Activated CD8-positive, alpha-beta T cell treated with anti-CD3 and anti-CD28 coated beads, Interleukin-2, amount 10 ng/mL, durations not matched to agents 7 days and 5 days (primary cell): ENCODE measurements at regions not wholly inside any gene's neighbourhood (a gene's known extent, or its start where the extent isn't known, plus 50 kb on each side); places are given as distances from the start of the nearest gene placed in this dataset.

ENCODE experiments used
- ATAC-seq: fragments of 150-1000 bp; cut with Tn5 transposase; one replicate; pipeline ENCODE4 v1.10.0; 2021; ENCODE audit warnings: moderate library complexity
- CTCF ChIA-PET: fragments of 350-600 bp; sonication (Branson Sonifier 250); formaldehyde crosslinking; loops from one replicate; lab custom pipeline; 2021; ENCODE audit warnings: antibody characterized with exemption; lab: Charles Lee
- POLR2A ChIA-PET: fragments of 350-600 bp; sonication (Branson Sonifier 250); formaldehyde crosslinking; loops from one replicate; lab custom pipeline; 2021; ENCODE audit warnings: antibody characterized with exemption; lab: Charles Lee
- DNase-seq: peaks from one replicate; pipeline ENCODE4 v3.0.0-alpha.2; 2020
- H3K27ac Mint-ChIP-seq: one replicate; pipeline ENCODE4 v1.8.0; 2021; ENCODE audit warnings: mild to moderate bottlenecking, mixed read lengths
- H3K27me3 Mint-ChIP-seq: one replicate; pipeline ENCODE4 v1.8.0; 2021; ENCODE audit warnings: low read depth, mixed read lengths
- H3K36me3 Mint-ChIP-seq: one replicate; pipeline ENCODE4 v1.8.0; 2021; ENCODE audit warnings: low read depth, mixed read lengths
- H3K4me1 Mint-ChIP-seq: one replicate; pipeline ENCODE4 v1.8.0; 2021; ENCODE audit warnings: low read depth, mixed read lengths
- H3K4me3 Mint-ChIP-seq: one replicate; pipeline ENCODE4 v1.8.0; 2021; ENCODE audit warnings: mild to moderate bottlenecking, mixed read lengths
- H3K9me3 Mint-ChIP-seq: one replicate; pipeline ENCODE4 v1.8.0; 2022; ENCODE audit warnings: mixed read lengths; ENCODE audit not compliant: insufficient read depth

- H3K27ac Mint-ChIP-seq = no peak overlapping the region
- ATAC-seq (no peak), DNase-seq (no peak)
- CTCF ChIA-PET = no interaction called here
- H3K9me3 Mint-ChIP-seq = no peaks in the 10 kb centered on the region
- POLR2A ChIA-PET = no interaction called here
- H3K27me3 Mint-ChIP-seq = no peaks in the 10 kb centered on the region
- no peaks in the 10 kb centered on the region for H3K4me1 Mint-ChIP-seq
- H3K36me3 Mint-ChIP-seq = no peaks in the 10 kb centered on the region
- no peak overlapping the region for H3K4me3 Mint-ChIP-seq
Measured at GRCh38 chr7:132691201-132691600, 114.9 kb upstream of the PLXNA4 start.

- Mint-ChIP-seq H3K36me3 (no peaks in the 10 kb centered on the region), H3K9me3 (no peaks in the 10 kb centered on the region), H3K27ac (no peak overlapping the region), H3K4me3 (no peak overlapping the region), H3K27me3 (no peaks in the 10 kb centered on the region), H3K4me1 (no peaks in the 10 kb centered on the region)
- CTCF ChIA-PET = no interaction called here
- DNase-seq (no peak), ATAC-seq (no peak)
- POLR2A ChIA-PET = no interaction called here
Measured at GRCh38 chr7:132690174-132690573, 113.9 kb upstream of the PLXNA4 start.

GRCh38 chr7:132687981-132688383 lies 111.7 kb upstream of the PLXNA4 start:
- ATAC-seq (no peak), DNase-seq (no peak)
- CTCF ChIA-PET = no interaction called here
- Mint-ChIP-seq H3K36me3 (no peaks in the 10 kb centered on the region), H3K4me1 (no peaks in the 10 kb centered on the region), H3K9me3 (no peaks in the 10 kb centered on the region), H3K27ac (no peak overlapping the region), H3K4me3 (no peak overlapping the region), H3K27me3 (no peaks in the 10 kb centered on the region)
- POLR2A ChIA-PET = no interaction called here

GRCh38 chr7:132687016-132687415 lies 110.7 kb upstream of the PLXNA4 start:
- no peak for ATAC-seq
- Mint-ChIP-seq H3K4me3 (no peak overlapping the region), H3K27me3 (no peaks in the 10 kb centered on the region), H3K27ac (no peak overlapping the region), H3K36me3 (no peaks in the 10 kb centered on the region), H3K9me3 (no peaks in the 10 kb centered on the region), H3K4me1 (no peaks in the 10 kb centered on the region)
- DNase-seq = no peak
- ChIA-PET POLR2A (no interaction called here), CTCF (no interaction called here)

- Mint-ChIP-seq H3K27me3 (no peaks in the 10 kb centered on the region), H3K4me3 (no peak overlapping the region), H3K9me3 (no peaks in the 10 kb centered on the region), H3K4me1 (no peaks in the 10 kb centered on the region), H3K27ac (no peak overlapping the region), H3K36me3 (no peaks in the 10 kb centered on the region)
- ChIA-PET CTCF (no interaction called here), POLR2A (no interaction called here)
- no peak for ATAC-seq
- no peak for DNase-seq
Measured at GRCh38 chr7:132685277-132685676, 109.0 kb upstream of the PLXNA4 start.

- DNase-seq (no peak), ATAC-seq (no peak)
- CTCF ChIA-PET = interaction anchor here (0.7 kb wide), 1 partner anchor 77 kb away, joined by 3 read pairs; no protein-coding TSS in a partner anchor
- Mint-ChIP-seq H3K9me3 (no peaks in the 10 kb centered on the region), H3K4me1 (no peaks in the 10 kb centered on the region), H3K27me3 (no peaks in the 10 kb centered on the region), H3K4me3 (no peak overlapping the region), H3K27ac (no peak overlapping the region), H3K36me3 (no peaks in the 10 kb centered on the region)
- POLR2A ChIA-PET = no interaction called here
Measured at GRCh38 chr7:132683896-132684690, 107.8 kb upstream of the PLXNA4 start.

- Mint-ChIP-seq H3K36me3 (no peaks in the 10 kb centered on the region), H3K4me3 (no peak overlapping the region), H3K9me3 (no peaks in the 10 kb centered on the region), H3K4me1 (no peaks in the 10 kb centered on the region), H3K27ac (no peak overlapping the region), H3K27me3 (no peaks in the 10 kb centered on the region)
- POLR2A ChIA-PET = no interaction called here
- DNase-seq (no peak), ATAC-seq (no peak)
- CTCF ChIA-PET = interaction anchor here (1.0 kb wide), 1 partner anchor 20 kb away, joined by 3 read pairs; no protein-coding TSS in a partner anchor
Measured at GRCh38 chr7:132681951-132682350, 105.7 kb upstream of the PLXNA4 start.

- Mint-ChIP-seq H3K36me3 (no peaks in the 10 kb centered on the region), H3K9me3 (no peaks in the 10 kb centered on the region), H3K4me3 (no peak overlapping the region), H3K4me1 (no peaks in the 10 kb centered on the region), H3K27me3 (no peaks in the 10 kb centered on the region), H3K27ac (no peak overlapping the region)
- ChIA-PET CTCF (no interaction called here), POLR2A (no interaction called here)
- ATAC-seq (no peak), DNase-seq (no peak)
Measured at GRCh38 chr7:132680590-132680989, 104.3 kb upstream of the PLXNA4 start.

GRCh38 chr7:132678656-132679055 lies 102.4 kb upstream of the PLXNA4 start:
- CTCF ChIA-PET = interaction anchor here (1.2 kb wide), 1 partner anchor 25 kb away, joined by 3 read pairs; no protein-coding TSS in a partner anchor
- H3K27me3 Mint-ChIP-seq = no peaks in the 10 kb centered on the region
- DNase-seq (no peak), ATAC-seq (no peak)
- no peak overlapping the region for H3K27ac Mint-ChIP-seq
- H3K4me1 Mint-ChIP-seq = no peaks in the 10 kb centered on the region
- H3K9me3 Mint-ChIP-seq = no peaks in the 10 kb centered on the region
- H3K4me3 Mint-ChIP-seq = no peak overlapping the region
- POLR2A ChIA-PET = no interaction called here
- no peaks in the 10 kb centered on the region for H3K36me3 Mint-ChIP-seq

- CTCF ChIA-PET = no interaction called here
- no peaks in the 10 kb centered on the region for H3K4me1 Mint-ChIP-seq
- H3K9me3 Mint-ChIP-seq = no peaks in the 10 kb centered on the region
- H3K36me3 Mint-ChIP-seq = no peaks in the 10 kb centered on the region
- no peaks in the 10 kb centered on the region for H3K27me3 Mint-ChIP-seq
- DNase-seq (no peak), ATAC-seq (no peak)
- H3K4me3 Mint-ChIP-seq = no peak overlapping the region
- POLR2A ChIA-PET = no interaction called here
- H3K27ac Mint-ChIP-seq = no peak overlapping the region
Measured at GRCh38 chr7:132677918-132678317, 101.6 kb upstream of the PLXNA4 start.

- Mint-ChIP-seq H3K36me3 (no peaks in the 10 kb centered on the region), H3K4me1 (peaks cover 3% of the 10 kb centered on the region)
- ATAC-seq = no peak
Measured at GRCh38 chr7:132672200-132672990, 96.1 kb upstream of the PLXNA4 start.

GRCh38 chr7:132666774-132667172 lies 90.5 kb upstream of the PLXNA4 start:
- ChIA-PET POLR2A (interaction anchor here (1.0 kb wide), 1 partner anchor 11 kb away, joined by 4 read pairs; no protein-coding TSS in a partner anchor), CTCF (interaction anchor here (0.7 to 4.2 kb wide), 4 partner anchors 10 to 273 kb away, joined by 3 to 29 read pairs (median 15); no protein-coding TSS in a partner anchor)
- Mint-ChIP-seq H3K36me3 (peaks cover 2% of the 10 kb centered on the region), H3K27ac (peak overlapping the region; percentile 82), H3K4me1 (peaks cover 15% of the 10 kb centered on the region), H3K9me3 (no peaks in the 10 kb centered on the region), H3K4me3 (no peak overlapping the region), H3K27me3 (no peaks in the 10 kb centered on the region)
- DNase-seq = no peak
- no peak for ATAC-seq

More at GRCh38 chr7:132672200-132672990, 96.1 kb upstream of the PLXNA4 start:
- no peaks in the 10 kb centered on the region for H3K27me3 Mint-ChIP-seq
- DNase-seq = no peak
- ChIA-PET CTCF (interaction anchor here (1.2 kb wide), 1 partner anchor 92 kb away, joined by 3 read pairs; no protein-coding TSS in a partner anchor), POLR2A (no interaction called here)
- H3K9me3 Mint-ChIP-seq = no peaks in the 10 kb centered on the region
- H3K27ac Mint-ChIP-seq = no peak overlapping the region
- no peak overlapping the region for H3K4me3 Mint-ChIP-seq
